ENCODE measurements at regions not wholly inside any gene's neighbourhood (a gene's known extent, or its start where the extent isn't known, plus 50 kb on each side); places are given as distances from the start of the nearest gene placed in this dataset.

DNA sequence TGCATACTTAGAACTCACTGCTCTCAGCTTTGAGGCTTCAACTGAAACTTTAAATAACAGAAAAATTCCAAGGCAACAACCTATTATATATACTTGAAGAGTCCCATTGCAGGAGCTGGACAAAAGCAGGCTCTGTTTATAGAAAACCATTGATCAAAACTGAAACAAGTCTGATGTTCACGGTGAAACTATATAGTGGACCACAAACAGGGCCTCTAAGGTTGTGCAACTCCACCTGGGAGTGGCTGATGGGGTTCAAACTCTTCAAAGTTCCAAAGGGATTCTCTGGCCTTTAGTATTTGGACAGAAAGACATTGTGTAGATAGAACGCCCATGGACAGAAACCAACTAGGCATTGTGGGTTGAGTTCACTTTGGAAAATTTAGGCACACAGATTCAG, 140.3 kb downstream of the ZC3H11B start:
- DNase-seq (ENCODE audit: low spot score), result no peak

DNA sequence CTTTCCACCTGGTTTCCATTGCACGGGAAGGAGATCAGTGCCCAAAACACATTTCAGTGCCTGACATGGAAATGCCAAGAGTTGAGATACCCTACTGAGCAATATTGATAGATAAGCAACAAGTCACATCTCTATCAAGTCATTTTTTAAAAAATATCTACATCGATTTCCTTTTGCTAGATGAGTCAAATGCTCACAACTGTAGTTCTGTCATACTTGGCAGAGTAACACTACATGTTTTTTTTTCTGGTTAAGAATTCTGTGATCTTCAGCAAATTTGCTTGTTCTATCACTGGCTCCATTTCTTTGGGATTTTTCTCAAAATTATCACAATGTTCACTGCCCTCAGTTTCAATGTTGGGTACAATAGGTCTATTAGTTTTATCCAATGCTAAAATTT, 145.4 kb downstream of the ZC3H11B start:
- DNase-seq (ENCODE audit: low spot score), result no peak

DNA sequence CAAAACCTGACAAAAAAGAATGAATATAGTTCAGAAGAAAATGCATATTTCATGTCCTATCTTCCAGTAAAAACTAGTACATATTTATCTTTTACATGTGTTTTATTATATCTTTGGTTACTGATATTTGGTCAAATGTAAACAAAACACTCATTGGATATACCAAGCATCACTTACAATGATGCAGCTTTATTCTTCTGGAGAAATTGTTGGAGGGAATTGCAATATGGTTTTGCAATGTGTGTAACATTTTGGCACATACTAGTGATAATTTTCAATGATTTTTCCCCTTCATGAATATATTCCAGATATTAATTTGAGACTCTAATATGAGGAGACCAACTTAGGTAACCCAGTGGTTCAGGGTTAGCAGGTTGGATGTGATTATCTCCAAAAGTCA, 146.1 kb downstream of the ZC3H11B start:
- DNase-seq (ENCODE audit: low spot score), result no peak

DNA sequence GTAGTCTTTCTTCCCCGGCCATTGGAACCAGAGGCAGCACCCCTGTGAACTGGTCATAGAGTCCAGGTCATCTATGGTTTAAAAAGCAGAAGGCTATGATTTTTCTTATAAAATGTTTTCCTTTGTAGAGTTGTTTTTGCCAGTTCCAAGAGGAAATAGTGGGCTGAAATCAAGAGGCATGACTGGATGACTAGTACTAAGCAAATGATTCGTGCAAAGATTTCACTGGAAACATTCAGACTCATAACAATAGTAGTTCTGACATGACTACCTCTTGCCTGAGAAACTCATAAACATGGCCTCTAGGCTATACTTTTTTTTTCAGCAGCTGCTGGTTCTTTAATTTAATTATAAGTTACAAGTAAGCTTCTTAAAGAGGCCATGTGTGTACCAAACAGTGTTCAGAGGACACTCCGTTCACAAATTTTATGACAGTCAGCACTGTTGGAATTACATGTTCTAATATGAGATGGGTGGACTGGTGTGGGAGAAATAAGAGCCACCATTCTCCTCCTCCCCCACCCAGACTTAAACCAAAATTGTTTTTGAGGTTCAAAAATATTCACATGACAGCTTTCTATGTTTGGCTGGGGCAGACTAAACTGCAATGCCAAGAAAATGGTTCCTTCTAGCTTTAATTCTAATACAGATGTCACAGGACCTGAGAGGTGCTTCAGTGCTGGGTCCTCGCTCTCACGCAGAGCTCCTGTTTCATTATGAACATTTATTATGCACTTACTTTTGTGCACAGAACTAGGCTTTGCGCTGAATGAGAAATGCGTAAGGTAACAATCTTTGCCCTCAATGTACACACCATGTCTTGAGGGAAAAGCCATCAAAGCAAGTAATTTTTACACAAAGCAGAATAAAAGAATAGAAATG, 147.5 kb downstream of the ZC3H11B start:
- DNase-seq (ENCODE audit: low spot score), result no peak

DNA sequence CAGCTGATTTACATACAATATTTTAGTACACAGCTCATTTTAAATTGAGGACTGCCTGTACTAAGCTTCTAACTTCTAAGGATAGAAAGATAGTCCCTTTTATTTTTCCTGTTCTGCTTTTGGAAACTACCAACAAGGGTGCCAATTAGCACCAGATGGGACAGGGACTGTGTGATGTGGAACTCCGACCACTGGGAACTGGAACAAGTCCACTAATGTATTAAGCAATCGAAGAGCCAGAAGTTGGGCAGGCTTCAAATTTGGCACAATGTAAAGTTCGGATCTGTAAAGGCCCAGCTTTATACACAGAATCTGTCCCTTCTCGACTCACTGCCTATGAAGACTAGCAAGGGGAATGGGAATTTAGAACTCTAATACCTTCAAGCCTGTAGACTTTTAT, 149.3 kb downstream of the ZC3H11B start:
- DNase-seq (ENCODE audit: low spot score), result peak; percentile 46

DNA sequence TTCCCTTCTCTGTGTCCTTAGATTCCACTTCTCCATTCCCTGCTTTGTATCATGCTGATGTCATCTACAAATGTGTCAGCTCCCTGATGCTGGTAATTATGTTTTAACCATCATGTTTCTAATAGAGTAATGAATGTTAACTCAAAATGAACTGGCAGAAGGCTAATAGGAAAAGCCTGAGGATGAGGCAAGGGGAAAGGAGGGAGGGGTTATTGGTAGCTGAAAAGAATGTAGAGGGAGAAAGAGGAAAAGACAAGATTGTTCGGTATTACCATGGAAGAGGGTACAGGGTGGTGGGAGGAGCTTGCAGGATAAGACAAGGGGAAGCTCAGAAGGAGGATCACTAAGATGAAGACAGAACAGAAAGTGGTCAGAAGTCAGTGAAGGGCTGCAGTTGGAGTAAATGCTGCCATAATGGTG, 150.9 kb downstream of the ZC3H11B start:
- peak; percentile 6 for DNase-seq (ENCODE audit: low spot score)

DNA sequence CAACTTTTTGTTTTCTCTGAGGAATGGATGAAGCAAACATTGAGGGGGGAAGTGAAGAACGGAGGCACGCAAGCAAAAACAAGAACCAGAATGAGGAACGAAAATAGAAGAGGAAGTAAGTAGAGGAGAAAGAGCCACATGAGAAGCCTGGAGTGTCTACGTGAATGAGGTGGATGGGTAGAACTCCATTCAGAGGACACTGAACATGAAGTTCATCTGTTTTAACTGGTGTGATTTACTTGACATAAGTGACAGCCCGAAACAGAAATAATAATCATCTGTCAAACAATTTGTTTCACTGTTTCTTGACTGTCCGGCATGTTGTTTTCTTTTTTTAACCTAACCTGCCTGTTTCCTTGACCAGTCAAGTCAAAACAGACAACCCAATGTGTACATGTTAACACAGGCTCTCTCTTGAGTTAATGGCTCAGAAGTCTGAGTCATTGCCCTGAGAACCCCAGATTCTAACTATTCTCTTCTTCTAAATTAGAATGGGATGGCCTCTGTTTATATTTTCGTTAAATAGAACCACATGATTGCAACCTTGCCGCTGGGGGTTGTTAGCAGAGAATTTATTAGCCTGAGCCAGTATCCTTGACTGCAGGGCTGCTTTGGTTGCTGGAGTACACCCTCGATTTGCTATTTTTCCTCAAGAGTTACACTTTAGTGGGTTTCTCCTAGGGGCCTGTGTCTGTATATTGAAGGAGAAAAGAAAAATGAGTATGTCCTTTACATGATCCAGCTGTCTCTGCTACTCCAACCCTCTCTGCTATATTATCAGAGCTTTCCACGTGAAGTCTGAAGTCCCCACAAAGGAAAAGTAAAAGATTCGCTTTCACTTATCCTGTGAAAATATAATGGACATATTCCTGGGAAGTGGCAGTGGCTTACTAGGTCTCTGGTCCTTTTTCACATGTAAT, 151.7 kb downstream of the ZC3H11B start:
- peak; percentile 74 for DNase-seq (ENCODE audit: low spot score)

DNA sequence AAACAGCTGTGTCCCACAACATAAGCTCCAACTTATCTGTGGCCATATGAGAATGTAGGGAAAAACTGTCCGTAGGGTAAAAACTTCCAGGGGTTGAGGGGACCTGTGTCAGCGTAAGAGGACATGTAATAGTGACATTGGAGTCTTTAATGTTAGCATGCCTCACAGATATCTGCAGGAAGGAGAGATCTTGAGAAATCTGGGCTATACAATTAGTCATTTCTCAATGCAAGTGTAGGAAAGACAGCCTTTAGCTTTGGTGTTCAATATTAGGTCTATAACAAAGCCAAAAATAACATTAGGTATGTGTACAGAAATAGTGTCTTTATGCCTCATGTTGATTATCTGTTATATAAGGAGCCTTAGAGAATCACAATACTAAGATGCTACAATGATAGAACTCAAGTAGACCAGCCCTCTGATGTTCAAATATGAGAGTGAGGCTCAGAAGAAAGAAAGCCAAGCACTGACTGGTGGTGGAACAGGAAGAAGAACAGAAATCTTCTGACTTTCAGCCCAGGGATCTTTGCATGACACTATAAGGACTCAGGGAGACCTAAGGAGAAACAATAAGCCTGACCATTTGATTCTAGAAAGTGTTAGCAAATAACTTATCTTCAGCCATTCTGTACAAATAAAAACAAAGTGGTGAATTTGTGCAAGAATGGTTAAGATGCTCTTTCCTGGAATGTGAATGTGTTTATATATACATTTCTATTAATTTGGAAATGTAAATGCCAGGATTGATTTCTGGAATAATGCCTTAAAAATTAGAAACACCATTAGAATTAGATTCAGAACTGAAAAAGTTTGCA, 152.6 kb downstream of the ZC3H11B start:
- no peak for DNase-seq (ENCODE audit: low spot score)

DNA sequence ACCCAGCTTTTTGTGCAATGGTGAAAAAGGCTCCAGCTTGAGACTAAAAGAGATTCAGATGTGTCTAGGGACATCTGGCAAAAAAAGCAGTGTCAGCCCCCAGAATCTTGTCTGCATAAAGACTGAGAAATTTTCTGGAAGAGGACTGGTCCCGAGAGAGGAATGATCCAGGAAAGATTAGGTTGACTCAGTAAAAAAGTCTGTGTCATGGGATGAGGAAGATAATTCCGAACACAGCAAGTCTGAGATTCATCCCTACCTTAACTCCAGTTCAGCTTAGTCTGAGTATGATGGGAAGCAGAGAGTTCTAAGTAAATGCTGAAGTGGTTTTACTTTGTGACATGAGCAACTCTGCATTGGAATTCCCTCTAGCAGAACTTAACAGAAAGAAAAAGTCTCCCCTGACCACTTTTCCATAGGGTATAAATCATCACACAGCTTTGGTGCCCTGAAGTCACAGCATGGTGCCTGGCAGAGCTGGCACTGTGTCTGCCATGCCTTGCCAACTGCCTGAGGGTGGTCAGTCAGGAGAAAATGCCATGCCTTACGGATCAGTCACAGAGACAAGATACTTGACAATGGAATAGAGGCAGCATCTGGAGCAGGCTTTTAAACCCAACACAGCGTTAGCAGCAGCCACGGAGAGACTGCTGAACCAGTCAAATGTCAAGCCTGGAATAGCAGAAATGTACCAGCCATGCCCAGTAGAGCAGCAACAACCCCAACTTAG, 153.4 kb downstream of the ZC3H11B start:
- no peak for DNase-seq (ENCODE audit: low spot score)

DNA sequence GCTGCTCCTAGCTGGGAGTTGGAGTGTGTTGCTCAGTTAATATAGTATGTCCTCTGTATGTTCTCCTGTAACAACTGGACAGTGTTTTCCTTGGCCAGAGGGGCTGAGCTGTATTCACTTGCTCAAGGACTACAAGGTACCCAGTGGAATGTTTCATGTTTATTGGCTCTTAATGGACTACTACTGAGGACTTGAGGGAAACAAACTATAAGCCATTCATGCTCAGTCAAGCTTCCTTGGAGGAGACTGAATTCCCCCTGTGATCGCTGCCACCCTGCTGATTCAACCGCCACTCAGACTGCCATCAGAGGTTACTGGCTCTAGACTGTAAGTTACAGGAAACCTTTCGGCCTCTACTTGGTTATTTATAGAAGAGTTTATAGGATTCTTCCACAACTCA, 166.6 kb downstream of the ZC3H11B start:
- DNase-seq (ENCODE audit: low spot score), result no peak

DNA sequence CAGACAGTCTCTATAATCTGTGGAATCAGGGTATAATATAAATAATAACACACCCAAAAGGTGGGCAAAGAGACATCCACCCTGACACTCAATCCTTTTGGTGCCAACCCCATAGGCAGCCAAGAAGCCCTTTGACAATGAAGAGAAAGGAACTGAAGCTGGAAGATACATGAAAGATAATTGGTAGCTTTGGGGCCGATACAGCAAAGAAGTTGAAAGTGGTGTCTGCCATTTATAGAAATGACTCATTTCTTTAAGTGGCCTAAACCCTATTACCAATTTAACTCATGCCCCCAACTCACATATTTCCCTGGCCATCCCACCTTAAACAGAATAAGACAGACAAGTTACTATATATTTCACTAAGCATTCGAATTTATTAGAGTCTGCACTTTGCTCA, 167.0 kb downstream of the ZC3H11B start:
- DNase-seq (ENCODE audit: low spot score), result no peak

DNA sequence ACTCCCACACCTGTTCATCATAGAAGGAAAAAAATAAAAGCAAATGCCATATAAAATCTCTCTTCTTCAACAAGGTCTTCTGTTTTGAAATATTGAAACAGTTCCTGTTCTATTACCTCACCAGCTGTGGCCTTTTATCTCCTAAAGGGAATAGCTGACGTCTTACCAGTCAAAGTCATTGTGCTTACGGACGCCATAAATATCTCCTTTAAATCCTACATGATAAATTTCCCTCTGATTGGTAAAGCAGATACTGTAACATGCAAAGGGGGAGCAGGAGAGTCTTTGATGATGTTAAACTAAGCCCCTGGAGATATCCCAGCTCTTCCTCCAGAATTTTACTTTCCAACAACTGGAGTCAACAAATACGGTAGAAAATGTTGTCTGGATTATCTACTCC, 168.4 kb downstream of the ZC3H11B start:
- no peak for DNase-seq (ENCODE audit: low spot score)

DNA sequence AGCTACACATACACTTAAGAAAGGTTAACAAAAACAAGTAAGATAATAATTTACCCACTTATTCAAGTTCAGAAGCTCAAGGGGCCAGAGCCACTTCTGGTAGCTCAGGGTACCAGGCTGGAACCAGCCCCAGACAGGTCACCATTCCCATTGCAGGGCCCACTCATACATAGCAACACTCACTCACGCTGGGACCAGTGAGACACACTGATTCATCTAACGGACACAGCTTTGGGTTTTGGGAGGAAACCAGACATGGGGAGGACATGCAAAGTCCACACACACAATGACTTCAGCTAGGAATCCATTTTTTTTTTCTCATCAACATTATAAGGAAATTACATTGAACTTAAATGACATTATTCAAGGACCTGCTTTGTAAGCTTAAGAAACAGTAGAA, 169.1 kb downstream of the ZC3H11B start:
- no peak for DNase-seq (ENCODE audit: low spot score)

DNA sequence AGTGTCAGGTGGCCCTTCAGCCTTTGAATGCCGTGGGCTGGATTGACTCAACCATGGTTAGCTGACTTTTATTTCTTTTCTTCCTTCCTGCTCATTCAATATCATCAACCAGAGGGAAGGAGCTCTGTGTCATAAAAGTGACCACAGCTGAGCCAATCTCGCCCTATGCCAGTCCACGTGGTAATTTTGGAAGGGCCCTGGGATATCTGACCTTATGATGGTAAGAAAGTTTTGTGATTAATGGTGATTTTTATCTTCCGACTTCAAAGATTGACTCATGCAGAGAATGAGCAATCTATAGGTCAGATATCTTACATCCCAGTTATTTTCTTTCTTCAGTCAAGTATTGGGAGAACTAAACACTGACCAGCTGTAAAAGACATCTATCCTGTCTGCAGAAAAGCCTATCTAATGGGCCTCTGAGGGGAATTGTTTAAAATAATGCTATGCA, 170.3 kb downstream of the ZC3H11B start:
- DNase-seq (ENCODE audit: low spot score), result no peak

DNA sequence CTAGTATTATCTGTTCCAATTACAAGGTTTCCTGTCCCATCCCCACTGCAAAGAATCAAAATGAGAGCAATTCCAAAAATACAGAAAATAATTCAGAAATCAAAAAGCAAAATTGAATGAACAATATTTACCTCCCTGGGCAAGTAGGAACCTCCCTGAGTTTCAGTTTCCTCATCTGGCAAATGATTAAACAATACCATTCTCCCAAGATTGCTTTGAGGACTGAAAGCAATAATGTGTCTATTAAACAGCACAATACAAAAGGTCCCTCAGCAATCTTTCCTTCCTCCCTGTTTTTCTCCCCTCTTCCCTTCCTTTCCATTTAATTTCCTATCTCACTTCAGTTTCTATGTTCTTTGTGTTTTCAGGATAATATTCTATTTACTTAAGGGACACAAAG, 171.0 kb downstream of the ZC3H11B start:
- DNase-seq (ENCODE audit: low spot score), result no peak

DNA sequence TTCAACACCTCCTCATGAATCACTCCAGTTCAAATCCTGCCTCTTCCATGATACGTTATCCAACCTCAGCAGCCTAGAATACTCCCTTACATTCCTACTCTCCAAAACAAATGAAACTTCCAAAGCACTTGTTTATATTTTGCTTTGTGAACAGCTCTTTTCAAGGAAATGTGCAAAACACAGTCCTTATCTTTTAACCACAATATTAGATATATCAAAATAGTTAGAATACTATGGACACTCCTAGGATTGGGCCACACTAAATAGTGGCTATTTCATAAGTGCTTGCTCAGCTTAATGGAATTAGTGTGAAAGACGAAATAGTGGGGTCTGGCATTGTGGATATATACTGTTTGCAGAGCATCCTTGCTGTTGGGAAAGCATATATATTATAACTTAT, 173.5 kb downstream of the ZC3H11B start:
- no peak for DNase-seq (ENCODE audit: low spot score)

DNA sequence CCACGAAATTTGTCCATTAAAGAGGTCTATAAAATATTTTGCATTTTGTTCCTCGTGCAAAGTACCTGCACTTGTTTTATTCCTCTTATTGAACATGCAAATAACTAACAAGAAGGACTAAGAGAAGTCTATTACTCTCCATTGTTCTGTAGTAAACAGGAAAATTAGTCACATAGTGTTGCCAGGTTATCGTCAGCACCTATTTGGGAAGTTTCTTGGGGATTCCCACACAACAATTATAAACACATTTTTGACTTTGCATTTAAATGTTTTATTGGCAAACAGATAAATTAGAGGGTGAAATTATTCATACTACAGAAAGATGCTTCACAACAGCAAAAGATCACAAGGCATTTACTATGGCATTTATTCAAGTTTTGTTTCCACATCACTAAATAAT, 174.5 kb downstream of the ZC3H11B start:
- DNase-seq (ENCODE audit: low spot score), result no peak

DNA sequence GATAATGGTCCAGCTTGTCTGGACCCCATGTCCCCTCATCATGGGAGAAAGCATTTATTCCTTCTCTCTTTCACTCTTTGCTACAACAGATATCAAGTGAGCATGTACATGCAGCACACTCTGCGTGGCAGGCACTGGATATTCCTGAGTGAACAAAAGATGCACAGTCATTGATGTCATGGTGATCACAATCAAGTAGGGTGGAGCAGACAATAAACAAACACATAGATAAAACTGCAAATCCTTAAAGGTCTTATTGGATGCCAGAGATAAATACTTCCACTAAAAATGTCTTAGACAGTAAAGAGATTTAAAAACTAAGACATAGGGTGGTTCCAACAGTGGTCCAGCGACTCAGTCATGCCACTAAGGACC, 178.0 kb downstream of the ZC3H11B start:
- no peak for DNase-seq (ENCODE audit: low spot score)

DNA sequence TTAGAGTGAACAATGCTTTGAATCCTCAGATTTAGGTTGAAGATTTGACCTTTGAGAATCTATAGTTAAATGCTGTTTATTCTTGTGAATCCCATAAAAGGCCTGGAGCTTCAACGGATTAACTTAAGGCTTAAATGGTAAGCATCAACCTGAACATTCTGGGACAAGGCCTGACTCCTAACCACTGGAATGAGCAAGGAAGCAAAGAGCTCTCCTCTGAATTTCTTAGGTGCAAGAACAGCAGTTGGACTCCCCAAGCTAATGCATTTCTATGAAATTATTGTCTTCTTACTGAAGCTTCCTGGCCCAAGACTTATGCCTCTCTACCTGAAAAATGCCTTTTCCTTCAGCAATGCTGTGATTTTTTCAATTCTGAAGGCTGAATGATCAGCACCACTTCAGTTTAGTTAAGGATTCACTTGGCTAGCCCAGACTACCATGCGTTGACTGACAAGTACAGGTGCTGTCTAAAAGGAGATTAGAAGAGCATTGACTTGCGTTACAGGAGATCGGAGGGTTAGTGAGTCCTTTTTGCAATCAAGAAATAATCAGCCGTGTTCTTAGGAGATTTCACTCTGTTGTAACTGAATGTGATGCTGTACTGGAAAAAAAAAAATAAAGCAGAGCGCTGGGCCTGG, 178.5 kb downstream of the ZC3H11B start:
- DNase-seq (ENCODE audit: low spot score), result no peak

DNA sequence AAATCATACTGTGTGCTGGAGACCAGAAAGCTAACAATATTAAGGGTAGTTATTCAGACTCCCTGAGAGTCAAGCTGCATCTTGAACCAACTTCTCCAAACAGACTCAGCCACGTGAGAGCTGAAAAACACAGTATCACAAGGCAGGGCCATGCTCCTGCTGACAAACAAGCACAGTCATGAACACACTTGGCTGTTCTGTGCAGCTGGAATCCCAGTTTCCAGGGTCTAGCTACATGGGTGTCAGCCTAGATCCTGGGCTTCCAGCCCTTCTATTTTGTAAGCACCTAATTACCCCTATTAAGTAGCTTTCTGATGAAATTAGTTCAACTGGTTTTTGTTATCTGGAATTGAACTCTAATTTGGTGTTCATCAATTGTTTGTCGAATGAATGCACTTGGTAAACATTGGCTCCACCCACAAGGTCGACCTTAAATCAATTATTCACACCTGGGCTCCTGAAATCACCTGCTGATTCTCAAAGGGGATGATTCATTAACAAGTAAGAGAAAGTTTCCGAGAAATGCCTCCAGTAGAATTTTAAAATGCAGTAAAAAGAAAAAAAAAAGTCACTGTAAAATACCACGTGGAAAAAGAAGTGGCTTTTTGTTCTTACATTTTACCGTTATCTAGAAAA, 179.3 kb downstream of the ZC3H11B start:
- peak; percentile 11 for DNase-seq (ENCODE audit: low spot score)

Measured in pons (tissue), 1 donor.